ENCODE measurements at regions not wholly inside any gene's neighbourhood (a gene's known extent, or its start where the extent isn't known, plus 50 kb on each side); places are given as distances from the start of the nearest gene placed in this dataset.

GRCh38 chr5:120217001-120217400 lies 247.1 kb upstream of the PRR16 start:
- 86% methylated on average over 2 of the region's 2 CpGs for WGBS, 2 donors
- Histone ChIP-seq H3K27ac (no peak overlapping the region), H3K27me3 (no peaks in the 10 kb centered on the region), H3K4me3 (no peak overlapping the region), H3K4me1 (no peaks in the 10 kb centered on the region), H3K36me3 (ENCODE audit: low read depth, missing control alignments) (no peaks in the 10 kb centered on the region), H3K9me3 (no peaks in the 10 kb centered on the region)
- no peak for TF ChIP-seq POLR2A (IDR thresholded peaks at IDR 0.05)
- TF ChIP-seq, protein P1, sequence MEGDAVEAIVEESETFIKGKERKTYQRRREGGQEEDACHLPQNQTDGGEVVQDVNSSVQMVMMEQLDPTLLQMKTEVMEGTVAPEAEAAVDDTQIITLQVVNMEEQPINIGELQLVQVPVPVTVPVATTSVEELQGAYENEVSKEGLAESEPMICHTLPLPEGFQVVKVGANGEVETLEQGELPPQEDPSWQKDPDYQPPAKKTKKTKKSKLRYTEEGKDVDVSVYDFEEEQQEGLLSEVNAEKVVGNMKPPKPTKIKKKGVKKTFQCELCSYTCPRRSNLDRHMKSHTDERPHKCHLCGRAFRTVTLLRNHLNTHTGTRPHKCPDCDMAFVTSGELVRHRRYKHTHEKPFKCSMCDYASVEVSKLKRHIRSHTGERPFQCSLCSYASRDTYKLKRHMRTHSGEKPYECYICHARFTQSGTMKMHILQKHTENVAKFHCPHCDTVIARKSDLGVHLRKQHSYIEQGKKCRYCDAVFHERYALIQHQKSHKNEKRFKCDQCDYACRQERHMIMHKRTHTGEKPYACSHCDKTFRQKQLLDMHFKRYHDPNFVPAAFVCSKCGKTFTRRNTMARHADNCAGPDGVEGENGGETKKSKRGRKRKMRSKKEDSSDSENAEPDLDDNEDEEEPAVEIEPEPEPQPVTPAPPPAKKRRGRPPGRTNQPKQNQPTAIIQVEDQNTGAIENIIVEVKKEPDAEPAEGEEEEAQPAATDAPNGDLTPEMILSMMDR (IDR thresholded peaks at IDR 0.05), result no peak
- intact Hi-C loops (cut with DNase I; ENCODE audit: low total_unique reads), result no loop called here
- no peak for DNase-seq

GRCh38 chr5:120219988-120220387 lies 244.1 kb upstream of the PRR16 start:
- H3K4me1 ChIP-seq, result no peaks in the 10 kb centered on the region
- DNase-seq, result no peak
- no peak overlapping the region for H3K4me3 ChIP-seq
- no peaks in the 10 kb centered on the region for H3K9me3 ChIP-seq
- H3K27ac ChIP-seq, result no peak overlapping the region
- 92 to 93% methylated on average over 3 of the region's 3 CpGs for WGBS, 2 donors
- intact Hi-C loops (cut with DNase I; ENCODE audit: low total_unique reads), result no loop called here
- no peaks in the 10 kb centered on the region for H3K27me3 ChIP-seq
- no peak for TF ChIP-seq POLR2A (IDR thresholded peaks at IDR 0.05)
- TF ChIP-seq, protein P1 (IDR thresholded peaks at IDR 0.05), result no peak
- no peaks in the 10 kb centered on the region for H3K36me3 ChIP-seq (ENCODE audit: low read depth, missing control alignments)

- 76 to 85% methylated on average over 2 of the region's 2 CpGs for WGBS, 2 donors
These were observed 238.6 kb upstream of the PRR16 start for GRCh38 chr5:120225524-120225923.

DNA sequence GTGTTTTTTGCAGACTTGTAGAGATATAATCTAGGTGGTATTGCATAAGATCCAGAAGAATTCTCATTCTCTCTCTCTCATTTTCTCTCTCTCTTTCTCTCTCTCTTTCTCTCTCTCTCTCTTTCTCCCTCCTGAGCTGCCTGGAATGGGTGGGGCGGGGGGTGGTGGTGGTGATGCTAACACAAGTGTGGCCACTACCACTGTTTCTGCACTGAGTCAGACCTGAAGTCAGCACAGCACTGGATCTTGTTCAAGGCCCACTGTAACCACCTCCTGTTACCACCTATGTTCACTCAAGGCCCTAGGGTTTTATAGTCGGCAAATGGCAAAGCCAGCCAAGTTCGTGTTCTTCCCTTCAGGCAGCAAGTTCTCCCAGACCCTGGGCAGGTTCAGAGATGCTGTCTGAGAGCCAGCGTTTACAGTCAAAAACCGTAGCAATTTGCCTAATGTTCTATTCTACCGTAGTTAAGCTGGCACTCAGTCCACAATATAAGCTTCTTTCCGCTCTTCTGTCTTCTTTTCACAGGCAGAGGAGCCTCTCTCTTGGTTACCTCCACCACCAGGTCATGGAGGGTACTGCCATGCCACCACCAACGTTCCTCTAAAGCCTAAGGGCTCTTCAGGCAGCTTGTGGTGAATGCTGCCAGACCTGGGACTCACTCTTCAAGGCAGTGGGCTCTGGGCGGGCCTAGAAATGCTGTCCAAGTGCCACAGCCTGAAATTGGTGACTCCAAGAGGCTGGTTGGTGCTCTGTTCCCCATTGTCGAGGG lies 235.7 kb upstream of the PRR16 start:
- Histone ChIP-seq H3K36me3 (ENCODE audit: low read depth, missing control alignments) (no peaks in the 10 kb centered on the region), H3K27me3 (no peaks in the 10 kb centered on the region), H3K27ac (peak overlapping the region; percentile 19 to 23), H3K9me3 (no peaks in the 10 kb centered on the region), H3K4me1 (peaks cover 4% of the 10 kb centered on the region), H3K4me3 (no peak overlapping the region)
- TF ChIP-seq, protein P1 (IDR thresholded peaks at IDR 0.05), result no peak
- TF ChIP-seq POLR2A (IDR thresholded peaks at IDR 0.05), result no peak
- WGBS, 2 donors, result 82 to 84% methylated on average over 9 to 10 of the region's 10 CpGs
- intact Hi-C loops (cut with DNase I; ENCODE audit: low total_unique reads), result no loop called here
- DNase-seq, result peak; percentile 13

More at GRCh38 chr5:120225524-120225923, 238.6 kb upstream of the PRR16 start:
- H3K9me3 ChIP-seq, result no peaks in the 10 kb centered on the region
- TF ChIP-seq POLR2A (IDR thresholded peaks at IDR 0.05), result no peak
- TF ChIP-seq, protein P1 (IDR thresholded peaks at IDR 0.05), result no peak
- H3K4me3 ChIP-seq, result no peak overlapping the region
- no peak for DNase-seq
- intact Hi-C loops (cut with DNase I; ENCODE audit: low total_unique reads), result no loop called here
- H3K27me3 ChIP-seq, result no peaks in the 10 kb centered on the region
- peaks cover 4% of the 10 kb centered on the region for H3K4me1 ChIP-seq
- H3K27ac ChIP-seq, result no peak overlapping the region
- H3K36me3 ChIP-seq (ENCODE audit: low read depth, missing control alignments), result no peaks in the 10 kb centered on the region

GRCh38 chr5:120229036-120229435 lies 235.1 kb upstream of the PRR16 start:
- Histone ChIP-seq H3K27ac (peak overlapping the region; percentile 19 to 23), H3K36me3 (ENCODE audit: low read depth, missing control alignments) (no peaks in the 10 kb centered on the region), H3K9me3 (no peaks in the 10 kb centered on the region), H3K27me3 (no peaks in the 10 kb centered on the region), H3K4me1 (peaks cover 4% of the 10 kb centered on the region), H3K4me3 (no peak overlapping the region)
- intact Hi-C loops (cut with DNase I; ENCODE audit: low total_unique reads), result no loop called here
- TF ChIP-seq, protein P1 (IDR thresholded peaks at IDR 0.05), result no peak
- no peak for TF ChIP-seq POLR2A (IDR thresholded peaks at IDR 0.05)
- 83 to 86% methylated on average over 1 of the region's 1 CpG for WGBS, 2 donors
- DNase-seq, result no peak
